ENCODE measurements at regions not wholly inside any gene's neighbourhood (a gene's known extent, or its start where the extent isn't known, plus 50 kb on each side); places are given as distances from the start of the nearest gene placed in this dataset.

DNA sequence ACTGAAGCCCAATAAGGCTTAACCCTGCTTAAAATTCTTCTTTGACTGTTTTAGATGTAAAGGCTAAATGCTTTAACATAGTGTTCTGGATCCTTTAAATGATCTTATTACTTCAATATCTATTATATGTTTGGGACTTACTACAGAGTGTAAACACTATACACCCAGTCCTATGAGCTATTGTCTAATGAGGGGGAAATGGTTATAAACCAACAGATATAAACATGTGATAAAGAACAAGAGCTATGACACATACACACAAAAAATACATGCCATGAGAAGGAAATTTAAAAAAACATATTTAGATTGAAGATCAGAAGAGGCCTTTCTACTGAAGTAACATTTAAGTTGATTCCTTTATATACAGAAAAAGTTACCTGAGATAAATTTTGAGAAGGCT is 505.1 kb downstream of the FOXG1 start:
- TF ChIP-seq POLR2AphosphoS5 (IDR thresholded peaks at IDR 0.05; ENCODE audit: insufficient read depth in 1 of 2, low read depth in 1 of 2) (no peak), CTCF (IDR thresholded peaks at IDR 0.05) (no peak), POLR2A (IDR thresholded peaks at IDR 0.05) (no peak)
